HG03354 (cell line): ENCODE measurements at regions not wholly inside any gene's neighbourhood (a gene's known extent, or its start where the extent isn't known, plus 50 kb on each side); places are given as distances from the start of the nearest gene placed in this dataset.
"Not testable (repeated sequence)": the region's sequence is repeated elsewhere in the genome, so short reads cannot be mapped to it uniquely, and the experiment has no call there.

Source experiments
- ATAC-seq: cut with Tn5 transposase; IDR thresholded peaks from one replicate; pipeline ENCODE4 v1.9.1; 2021; ENCODE audit warnings: mild to moderate bottlenecking; ENCODE audit not compliant: unreplicated experiment, poor library complexity, severe bottlenecking

DNA sequence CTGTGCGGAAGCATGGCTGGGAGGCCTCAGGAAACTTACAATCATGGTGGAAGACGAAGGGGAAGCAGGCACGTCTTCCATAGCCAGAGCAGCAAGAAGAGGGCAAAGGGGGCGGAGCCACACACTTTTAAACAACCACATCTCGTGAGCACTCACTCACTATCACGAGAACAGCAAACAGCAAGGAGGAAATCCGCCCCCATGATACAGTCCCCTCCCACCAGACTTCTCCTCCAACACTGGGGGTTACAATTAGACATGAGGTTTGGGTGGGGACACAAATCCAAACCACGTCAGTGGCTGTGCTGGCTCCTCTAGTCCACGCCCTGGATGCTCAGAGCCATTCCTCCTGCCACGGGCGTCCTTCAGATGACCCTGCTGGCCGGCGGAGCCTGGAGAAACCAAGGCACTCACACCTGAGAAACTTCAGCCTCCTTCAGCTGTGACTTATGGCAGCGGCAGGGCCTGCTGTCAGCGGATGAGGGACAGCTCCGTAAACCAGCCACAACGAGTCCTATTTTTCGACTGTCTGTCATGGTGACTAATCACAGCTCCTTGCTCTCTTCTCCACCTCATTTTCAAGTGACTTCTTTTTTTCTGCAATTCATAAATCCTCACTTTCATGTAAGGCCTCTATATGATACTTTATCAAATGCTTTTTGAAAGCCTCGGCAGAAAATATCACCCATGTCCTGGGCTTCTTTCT, 167.9 kb upstream of the PFKP start:
- ATAC-seq: no peak

DNA sequence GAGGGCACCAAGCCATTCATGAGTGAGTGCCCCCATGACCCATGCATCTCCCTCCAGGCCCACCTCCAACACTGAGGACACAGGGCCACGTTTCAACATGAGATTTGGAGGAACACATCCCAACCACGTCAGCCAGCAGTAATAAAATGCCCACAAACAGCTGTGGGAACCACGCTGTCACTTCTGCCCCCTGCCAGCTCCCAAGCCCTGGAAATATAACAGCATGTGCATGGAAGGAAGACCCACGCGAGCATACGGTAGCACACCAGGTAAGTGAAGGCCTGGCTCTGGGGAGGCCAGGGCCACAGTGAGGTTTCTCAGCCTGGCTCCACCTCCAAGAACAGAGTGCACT, 168.9 kb upstream of the PFKP start:
- no peak for ATAC-seq

GRCh38 chr10:2897619-2898508, 169.5 kb upstream of the PFKP start:
- no peak for ATAC-seq

GRCh38 chr10:2896334-2896733, 171.0 kb upstream of the PFKP start:
- not testable (repeated sequence) for ATAC-seq

DNA sequence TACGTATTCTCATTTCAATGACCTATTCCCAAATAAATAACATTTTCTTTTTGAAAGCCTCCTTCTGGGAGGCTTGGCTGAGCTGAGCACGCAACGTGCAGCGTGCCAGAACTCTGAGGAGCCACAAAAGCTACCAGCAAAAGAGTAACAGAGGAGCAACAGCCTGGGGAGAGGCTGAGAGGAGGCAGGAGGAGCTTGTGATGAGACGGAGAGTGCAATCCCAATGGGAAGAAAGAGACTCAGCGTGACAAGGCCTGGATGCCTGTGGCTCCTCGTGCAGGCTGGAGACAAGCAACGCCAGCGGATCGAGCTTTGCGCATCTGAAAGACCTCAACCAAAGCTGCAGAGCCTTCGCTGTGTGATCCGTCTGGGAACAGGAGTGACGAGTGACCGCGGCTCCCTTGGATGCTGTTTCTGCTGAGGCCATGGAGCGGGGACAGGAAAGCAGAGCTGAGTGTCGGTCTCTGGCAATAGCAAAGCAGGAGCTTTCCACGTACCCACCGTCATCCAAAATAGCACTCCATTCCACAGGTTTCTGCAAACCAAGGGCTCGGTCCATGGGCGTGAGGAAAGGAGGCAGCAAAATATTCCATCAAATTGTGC, 171.7 kb upstream of the PFKP start:
- ATAC-seq: no peak

DNA sequence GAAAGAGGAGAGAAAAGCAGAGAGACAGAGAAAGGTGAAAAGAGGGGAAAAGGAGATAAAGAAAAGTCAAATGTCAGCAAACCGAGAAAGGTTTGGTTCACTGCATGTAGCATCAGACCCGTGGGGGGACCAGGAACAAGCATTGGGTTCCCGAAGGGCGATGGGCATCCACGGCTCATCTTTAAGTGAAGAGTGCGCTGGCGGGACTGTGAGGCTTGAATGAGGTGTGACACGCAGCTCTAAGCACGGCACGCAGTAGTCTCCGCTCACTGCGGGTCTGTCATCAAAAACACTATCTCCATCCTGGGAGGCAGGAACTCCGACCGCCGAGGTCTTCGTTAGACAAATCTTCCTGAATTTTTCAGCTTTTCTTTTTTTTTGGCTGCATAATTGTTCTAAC, 173.4 kb upstream of the PFKP start:
- no peak for ATAC-seq

DNA sequence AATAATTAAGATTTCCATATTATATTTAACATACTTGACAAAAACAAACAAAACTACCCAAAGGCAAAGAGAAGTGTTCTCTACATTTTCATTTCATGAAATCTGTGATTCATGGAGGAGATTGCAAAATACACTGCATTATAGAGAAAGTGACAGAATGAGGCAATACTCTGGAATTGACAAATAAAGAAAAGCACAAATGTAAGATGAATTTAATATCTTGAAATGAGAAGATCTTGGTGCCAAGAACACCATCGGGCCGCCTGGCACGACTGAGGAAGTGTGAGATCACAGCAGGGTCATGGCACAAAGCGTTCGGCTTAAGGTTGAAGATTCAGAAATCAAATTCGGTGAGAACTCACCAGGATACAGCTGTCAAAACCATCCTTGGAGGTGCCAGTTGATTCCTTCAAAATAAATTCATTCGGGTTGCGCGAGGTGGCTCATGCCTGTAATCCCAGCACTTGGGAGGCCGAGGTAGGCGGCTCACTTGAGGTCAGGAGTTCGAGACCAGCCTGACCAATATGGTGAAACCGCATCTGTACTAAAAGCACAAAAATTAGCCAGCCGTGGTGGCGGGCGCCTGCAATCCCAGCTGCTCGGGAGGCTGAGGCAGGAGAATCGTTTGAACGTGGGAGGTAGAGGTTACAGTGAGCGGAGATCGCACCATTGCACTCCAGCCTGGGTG, 174.0 kb upstream of the PFKP start:
- ATAC-seq: no peak

- no peak for ATAC-seq
Observed at GRCh38 chr10:2891770-2892124, 175.6 kb upstream of the PFKP start.

DNA sequence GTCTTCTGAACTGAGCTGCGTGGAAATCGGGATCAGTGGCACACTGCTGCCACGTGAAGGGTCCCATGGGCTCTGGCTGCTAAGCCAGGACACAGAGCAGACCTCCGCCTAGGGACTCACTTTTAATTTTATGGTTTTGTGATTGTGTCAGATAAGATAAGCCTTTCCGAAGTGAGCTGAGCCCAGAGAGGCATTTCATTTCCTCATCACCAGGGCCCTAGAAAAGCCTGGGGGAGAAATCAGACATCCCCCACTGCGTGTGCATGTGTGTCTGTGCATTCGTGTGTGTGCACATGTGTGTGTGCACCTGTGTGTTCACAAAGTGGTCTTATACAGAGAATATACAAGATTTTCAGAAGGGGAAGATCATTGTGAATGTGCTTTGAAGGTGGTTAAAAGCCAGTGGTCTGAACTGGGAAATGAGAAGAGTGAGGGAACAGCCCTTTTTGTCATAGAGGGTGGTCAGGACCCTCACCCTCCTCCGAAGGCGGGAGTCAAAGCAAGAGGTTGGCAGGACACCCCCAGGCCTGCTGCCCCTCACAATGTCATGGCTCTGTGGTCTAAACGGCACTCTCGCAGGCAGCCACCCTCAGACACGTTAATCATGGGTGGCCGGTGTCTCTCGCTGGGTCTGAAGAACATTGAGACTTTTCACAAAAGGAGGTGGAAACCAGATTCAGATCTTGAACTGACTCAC, 176.1 kb upstream of the PFKP start:
- no peak for ATAC-seq

DNA sequence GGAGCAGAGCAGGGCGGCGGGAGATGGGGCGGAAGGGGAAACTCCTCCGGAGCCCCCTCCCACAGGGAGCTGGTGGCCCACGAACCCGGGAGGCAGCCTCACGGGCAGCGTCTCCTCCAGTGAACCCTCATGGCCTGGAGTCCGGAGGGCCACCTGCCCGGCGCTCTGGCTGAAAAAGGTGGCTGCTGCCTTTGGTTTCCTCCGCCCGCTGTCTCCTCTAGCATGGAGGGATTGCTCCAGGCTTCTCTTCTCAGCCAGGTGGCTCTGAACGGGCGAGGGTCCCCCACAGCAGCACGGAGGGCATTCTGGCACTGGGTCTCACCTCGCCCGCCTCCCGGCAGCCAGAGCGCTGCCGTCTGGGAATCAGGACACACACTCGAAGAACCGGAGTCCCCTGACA, 177.3 kb upstream of the PFKP start:
- ATAC-seq: no peak

- no peak for ATAC-seq
Observed at GRCh38 chr10:2888403-2889004, 178.8 kb upstream of the PFKP start.

GRCh38 chr10:2887391-2888070, 179.8 kb upstream of the PFKP start:
- ATAC-seq: no peak

DNA sequence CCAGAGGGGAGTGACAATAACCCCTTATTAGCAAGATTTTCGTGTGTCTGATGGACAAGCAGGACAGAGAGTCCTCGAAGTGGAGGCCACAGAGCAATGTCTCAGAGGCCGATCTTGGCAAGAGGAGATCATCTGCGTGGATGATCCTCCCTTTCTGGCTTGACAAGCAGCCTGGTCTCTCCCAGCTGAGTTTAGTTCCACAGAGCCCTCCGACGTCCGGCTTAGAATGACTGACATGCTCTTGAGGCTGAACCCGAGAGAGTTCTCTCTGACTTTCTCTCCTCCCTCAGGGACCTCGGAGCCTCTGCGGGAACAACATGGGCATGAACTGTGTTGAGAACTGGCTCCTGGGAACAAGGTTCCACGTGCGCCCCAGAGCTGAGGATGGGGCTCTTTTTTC, 180.7 kb upstream of the PFKP start:
- no peak for ATAC-seq

- no peak for ATAC-seq
Observed at GRCh38 chr10:2885288-2886278, 181.8 kb upstream of the PFKP start.

DNA sequence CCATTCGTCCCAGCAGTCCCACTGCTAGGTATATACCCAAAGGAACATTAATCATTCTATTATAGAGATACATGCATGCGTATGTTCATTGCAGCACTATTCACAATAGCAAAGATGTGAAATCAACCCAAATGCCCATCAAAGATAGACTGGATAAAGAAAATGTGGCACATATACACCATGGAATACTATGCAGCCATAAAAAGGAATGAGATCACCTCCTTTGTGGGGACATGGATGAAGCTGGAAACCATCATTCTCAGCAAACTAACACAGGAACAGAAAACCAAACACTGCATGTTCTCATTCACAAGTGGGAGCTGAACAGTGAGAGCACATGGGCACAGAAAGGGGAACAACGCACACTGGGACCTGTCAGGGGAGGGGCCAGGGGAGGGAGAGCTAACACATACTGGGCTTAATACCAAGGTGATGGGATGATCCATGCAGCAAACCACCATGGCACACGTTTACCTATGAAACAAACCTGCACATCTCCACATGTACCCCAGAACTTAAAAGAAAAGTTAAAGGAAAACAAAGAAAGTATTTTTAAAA, 183.3 kb upstream of the PFKP start:
- not testable (repeated sequence) for ATAC-seq

DNA sequence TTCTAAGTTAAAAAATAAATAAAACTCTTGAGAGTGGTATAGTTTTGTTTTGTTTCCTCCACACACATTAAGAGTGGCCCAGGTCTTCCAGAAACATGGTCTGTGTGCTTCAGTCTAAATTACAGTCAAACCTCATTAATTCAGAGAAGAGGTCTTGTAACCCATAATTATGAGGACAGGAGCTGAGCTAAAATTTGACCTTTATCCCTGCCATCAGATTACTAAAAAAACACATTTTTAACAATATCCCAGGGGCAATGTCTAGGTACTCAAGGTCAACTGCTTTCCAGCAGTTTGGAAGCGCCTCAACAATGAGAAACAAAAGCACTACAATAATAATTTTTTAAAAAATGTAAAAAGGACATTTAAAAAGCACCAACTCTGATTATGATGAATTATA, 184.1 kb upstream of the PFKP start:
- no peak for ATAC-seq

GRCh38 chr10:2882628-2883027, 184.7 kb upstream of the PFKP start:
- no peak for ATAC-seq
